GM19035 (cell line): ENCODE measurements at regions not wholly inside any gene's neighbourhood (a gene's known extent, or its start where the extent isn't known, plus 50 kb on each side); places are given as distances from the start of the nearest gene placed in this dataset.
"Not testable (repeated sequence)": the region's sequence is repeated elsewhere in the genome, so short reads cannot be mapped to it uniquely, and the experiment has no call there.

ENCODE experiments used
- ATAC-seq: cut with Tn5 transposase; IDR thresholded peaks from one replicate; pipeline ENCODE4 v1.9.1; 2021; ENCODE audit not compliant: unreplicated experiment

- no peak for ATAC-seq
Observed at GRCh38 chr14:40308240-40308639, 876.0 kb upstream of the FBXO33 start.

GRCh38 chr14:40296821-40297220 lies 864.6 kb upstream of the FBXO33 start:
- ATAC-seq, result no peak

- ATAC-seq, result no peak
Observed at GRCh38 chr14:40292664-40293063, 860.4 kb upstream of the FBXO33 start.

- ATAC-seq, result no peak
Observed at GRCh38 chr14:40282196-40282595, 850.0 kb upstream of the FBXO33 start.

- no peak for ATAC-seq
Observed at GRCh38 chr14:40280652-40281051, 848.4 kb upstream of the FBXO33 start.

- no peak for ATAC-seq
Observed at GRCh38 chr14:40273417-40273816, 841.2 kb upstream of the FBXO33 start.

- ATAC-seq, result no peak
Observed at GRCh38 chr14:40271480-40271879, 839.2 kb upstream of the FBXO33 start.

GRCh38 chr14:40269436-40269835 lies 837.2 kb upstream of the FBXO33 start:
- ATAC-seq, result no peak

GRCh38 chr14:40268236-40268635 lies 836.0 kb upstream of the FBXO33 start:
- no peak for ATAC-seq

GRCh38 chr14:40265096-40265495 lies 832.9 kb upstream of the FBXO33 start:
- no peak for ATAC-seq

- no peak for ATAC-seq
Observed at GRCh38 chr14:40252817-40253447, 820.7 kb upstream of the FBXO33 start.

- no peak for ATAC-seq
Observed at GRCh38 chr14:40248671-40249070, 816.4 kb upstream of the FBXO33 start.

GRCh38 chr14:40240245-40240859 lies 808.1 kb upstream of the FBXO33 start:
- no peak for ATAC-seq

- no peak for ATAC-seq
Observed at GRCh38 chr14:40232302-40232701, 800.1 kb upstream of the FBXO33 start.

- ATAC-seq, result no peak
Observed at GRCh38 chr14:40229676-40230075, 797.4 kb upstream of the FBXO33 start.

GRCh38 chr14:40222996-40223395 lies 790.8 kb upstream of the FBXO33 start:
- ATAC-seq, result no peak

- ATAC-seq, result no peak
Observed at GRCh38 chr14:40221428-40221827, 789.2 kb upstream of the FBXO33 start.

- no peak for ATAC-seq
Observed at GRCh38 chr14:40219032-40219431, 786.8 kb upstream of the FBXO33 start.

GRCh38 chr14:40218282-40218941 lies 786.2 kb upstream of the FBXO33 start:
- no peak for ATAC-seq

- no peak for ATAC-seq
Observed at GRCh38 chr14:40216976-40217375, 784.7 kb upstream of the FBXO33 start.

- not testable (repeated sequence) for ATAC-seq
Observed at GRCh38 chr14:40216408-40216807, 784.2 kb upstream of the FBXO33 start.

GRCh38 chr14:40213701-40214100 lies 781.5 kb upstream of the FBXO33 start:
- no peak for ATAC-seq
